ENCODE measurements at regions not wholly inside any gene's neighbourhood (a gene's known extent, or its start where the extent isn't known, plus 50 kb on each side); places are given as distances from the start of the nearest gene placed in this dataset.

- no peak for TF ChIP-seq CTCF (IDR thresholded peaks at IDR 0.05; ENCODE audit: control extremely low read depth in 1 of 3, insufficient read depth in 1 of 3, low read depth in 1 of 3, low read length in 3 of 3)
- TF ChIP-seq CBX8 (IDR thresholded peaks at IDR 0.05; ENCODE audit: borderline replicate concordance, low read depth, low read length): no peak
- no peak for TF ChIP-seq MAX (IDR thresholded peaks at IDR 0.05)
- TF ChIP-seq CBX5 (IDR thresholded peaks at IDR 0.05; ENCODE audit: low read depth, low read length): no peak
- no peak for TF ChIP-seq FOSL1 (IDR thresholded peaks at IDR 0.05; ENCODE audit: insufficient read depth, low read depth, low read length)
- no peak for TF ChIP-seq TAF1 (IDR thresholded peaks at IDR 0.05; ENCODE audit: low read depth, low read length)
- no peak for TF ChIP-seq ZNF274 (IDR thresholded peaks at IDR 0.05; ENCODE audit: borderline replicate concordance, extremely low read depth, low read length)
- TF ChIP-seq SIRT6 (IDR thresholded peaks at IDR 0.05; ENCODE audit: low read length): no peak
- TF ChIP-seq HDAC2 (IDR thresholded peaks at IDR 0.05; ENCODE audit: borderline replicate concordance in 1 of 2, low read depth in 2 of 2, low read length in 2 of 2): no peak
- TF ChIP-seq POLR2A (IDR thresholded peaks at IDR 0.05; ENCODE audit: control extremely low read depth in 1 of 2, low read depth in 2 of 2, low read length in 2 of 2): no peak
- TF ChIP-seq GTF2F1 (IDR thresholded peaks at IDR 0.05; ENCODE audit: borderline replicate concordance, low read depth, low read length): no peak
Observed at GRCh38 chr20:11376998-11377397, 540.7 kb upstream of the BTBD3 start.

All from H1 (cell line).